Activated CD8-positive, alpha-beta T cell treated with anti-CD3 and anti-CD28 coated beads for 36 hours (primary cell): ENCODE measurements at regions not wholly inside any gene's neighbourhood (a gene's known extent, or its start where the extent isn't known, plus 50 kb on each side); places are given as distances from the start of the nearest gene placed in this dataset.

Source experiments
- ATAC-seq: fragments of 200-7000 bp; cut with Tn5 transposase; one replicate; pipeline ENCODE4 v1.10.0; 2021; ENCODE audit warnings: mild to moderate bottlenecking, moderate library complexity
- CTCF ChIA-PET: fragments of 350-600 bp; sonication (Branson Sonifier 250); formaldehyde crosslinking; loops from one replicate; lab custom pipeline; 2021; ENCODE audit warnings: antibody characterized with exemption; lab: Charles Lee
- POLR2A ChIA-PET: fragments of 350-600 bp; sonication (Branson Sonifier 250); formaldehyde crosslinking; loops from one replicate; lab custom pipeline; 2021; ENCODE audit warnings: antibody characterized with exemption; lab: Charles Lee
- DNase-seq: peaks from one replicate; pipeline ENCODE4 v3.0.0-alpha.2; 2020
- H3K27ac Mint-ChIP-seq: one replicate; pipeline ENCODE4 v1.8.0; 2021; ENCODE audit warnings: mild to moderate bottlenecking, mixed read lengths
- H3K27me3 Mint-ChIP-seq: one replicate; pipeline ENCODE4 v1.8.0; 2021; ENCODE audit warnings: mixed read lengths
- H3K36me3 Mint-ChIP-seq: one replicate; pipeline ENCODE4 v1.8.0; 2021; ENCODE audit warnings: low read depth, mixed read lengths
- H3K4me1 Mint-ChIP-seq: one replicate; pipeline ENCODE4 v1.8.0; 2021; ENCODE audit warnings: low read depth, mixed read lengths
- H3K4me3 Mint-ChIP-seq: one replicate; pipeline ENCODE4 v1.8.0; 2021; ENCODE audit warnings: mild to moderate bottlenecking, moderate library complexity, mixed read lengths
- H3K9me3 Mint-ChIP-seq: one replicate; pipeline ENCODE4 v1.8.0; 2021; ENCODE audit warnings: mixed read lengths
- CTCF ChIP-seq: fragments of 200-600 bp; IDR thresholded peaks from one replicate; pipeline ENCODE4 v1.8.0; 2022; ENCODE audit warnings: antibody characterized with exemption, mild to moderate bottlenecking
- intact Hi-C: fragments of 100-400 bp; cut with micrococcal nuclease; formaldehyde crosslinking; loops from one replicate; pipeline ENCODE4 v1.10.0; 2022

DNA sequence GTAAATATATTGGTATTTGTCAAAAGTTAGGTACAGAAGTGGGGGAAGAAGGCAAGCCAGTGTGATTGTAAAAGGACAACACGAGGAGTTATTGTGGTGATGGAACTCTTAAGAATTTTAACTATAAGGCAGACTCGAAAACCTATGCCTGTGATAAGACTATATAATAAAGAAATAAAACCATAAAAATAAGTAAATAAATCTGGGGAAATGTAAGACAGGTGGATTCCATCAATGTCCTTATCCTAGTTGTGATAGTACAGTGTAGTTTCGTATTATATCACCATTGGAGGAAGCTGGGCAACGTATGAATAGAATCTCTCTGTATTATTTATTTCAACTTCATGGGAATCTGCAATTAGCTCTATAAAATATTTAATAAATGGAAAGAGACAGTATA is 395.7 kb downstream of the CDC14C start:
- ChIA-PET CTCF (no interaction called here), POLR2A (no interaction called here)
- no peaks in the 10 kb centered on the region for H3K4me1 Mint-ChIP-seq
- intact Hi-C loops: no loop called here
- H3K27me3 Mint-ChIP-seq: no peaks in the 10 kb centered on the region
- H3K9me3 Mint-ChIP-seq: no peaks in the 10 kb centered on the region
- no peak overlapping the region for H3K27ac Mint-ChIP-seq
- H3K36me3 Mint-ChIP-seq: no peaks in the 10 kb centered on the region
- no peak for TF ChIP-seq CTCF
- H3K4me3 Mint-ChIP-seq: no peak overlapping the region
- DNase-seq (no peak), ATAC-seq (no peak)

DNA sequence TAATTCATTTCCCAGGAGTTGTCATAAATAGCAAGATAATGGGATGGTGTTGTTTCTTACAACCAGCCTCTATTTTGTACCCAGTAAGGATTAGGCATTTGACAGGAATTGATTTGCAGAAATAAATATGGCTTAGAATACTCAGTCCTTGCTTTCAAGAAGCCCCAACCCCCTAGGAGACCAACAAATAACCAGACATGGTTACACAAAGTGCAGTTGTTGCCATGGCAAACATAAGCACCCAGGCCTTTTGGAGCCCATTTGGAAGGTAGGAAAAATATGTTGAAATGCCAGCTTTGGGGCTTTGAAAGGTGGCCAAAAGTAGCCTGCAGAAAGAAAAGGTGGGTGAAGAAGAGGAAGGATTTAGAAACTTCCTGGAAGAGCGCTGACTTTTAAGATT is 397.5 kb downstream of the CDC14C start:
- Mint-ChIP-seq H3K27me3 (no peaks in the 10 kb centered on the region), H3K9me3 (no peaks in the 10 kb centered on the region), H3K36me3 (no peaks in the 10 kb centered on the region), H3K4me3 (no peak overlapping the region), H3K27ac (no peak overlapping the region), H3K4me1 (no peaks in the 10 kb centered on the region)
- no peak for TF ChIP-seq CTCF
- ChIA-PET POLR2A (no interaction called here), CTCF (no interaction called here)
- intact Hi-C loops: no loop called here
- no peak for ATAC-seq
- DNase-seq: no peak

DNA sequence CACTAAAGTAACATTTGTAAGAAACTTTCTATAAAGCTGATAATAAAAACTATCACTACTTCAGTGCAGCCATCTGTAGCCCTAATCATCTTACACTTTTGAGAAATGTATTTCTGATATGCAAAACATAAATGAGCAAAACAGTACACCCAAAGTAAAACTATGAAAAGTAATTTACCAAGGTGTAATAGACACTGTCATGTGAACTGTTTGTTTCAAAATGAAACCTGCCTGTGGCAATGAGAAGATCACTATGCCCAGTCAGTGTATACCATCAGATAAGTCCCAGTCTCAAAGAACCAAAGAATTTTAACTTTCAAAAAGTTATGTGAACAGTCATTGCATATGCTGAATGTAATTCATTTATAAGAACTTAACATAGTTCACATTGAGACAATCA is 398.1 kb downstream of the CDC14C start:
- POLR2A ChIA-PET: no interaction called here
- Mint-ChIP-seq H3K4me1 (no peaks in the 10 kb centered on the region), H3K4me3 (no peak overlapping the region), H3K36me3 (no peaks in the 10 kb centered on the region), H3K9me3 (no peaks in the 10 kb centered on the region), H3K27ac (no peak overlapping the region), H3K27me3 (no peaks in the 10 kb centered on the region)
- CTCF ChIA-PET: no interaction called here
- intact Hi-C loops: no loop called here
- ATAC-seq: no peak
- DNase-seq: no peak
- no peak for TF ChIP-seq CTCF

DNA sequence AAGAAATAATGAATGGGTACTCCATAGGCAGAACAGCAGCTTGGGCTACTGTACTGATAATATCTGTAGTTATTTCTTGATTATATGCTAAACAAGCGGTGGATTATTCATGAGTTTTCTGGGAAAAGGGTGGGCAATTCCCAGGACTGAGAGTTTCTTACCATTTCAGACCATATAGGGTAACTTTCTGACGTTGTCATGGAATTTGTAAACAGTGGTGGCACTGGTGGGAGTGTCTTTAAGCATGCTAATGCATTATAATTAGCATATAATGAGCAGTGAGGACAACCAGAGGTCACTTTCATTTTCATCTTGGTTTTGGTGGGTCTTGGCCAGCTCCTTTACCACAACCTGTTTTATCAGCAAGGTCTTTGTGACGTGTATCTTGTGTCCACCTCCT is 399.7 kb downstream of the CDC14C start:
- POLR2A ChIA-PET: no interaction called here
- ATAC-seq (no peak), DNase-seq (no peak)
- Mint-ChIP-seq H3K4me3 (no peak overlapping the region), H3K4me1 (no peaks in the 10 kb centered on the region), H3K27me3 (no peaks in the 10 kb centered on the region), H3K9me3 (peaks cover 2% of the 10 kb centered on the region), H3K27ac (no peak overlapping the region), H3K36me3 (no peaks in the 10 kb centered on the region)
- TF ChIP-seq CTCF: no peak
- CTCF ChIA-PET: interaction anchor here (1.8 kb wide), 1 partner anchor 28 kb away, joined by 5 read pairs; no protein-coding TSS in a partner anchor
- intact Hi-C loops: no loop called here

GRCh38 chr7:49324707-49325106 is 400.4 kb downstream of the CDC14C start:
- TF ChIP-seq CTCF: no peak
- Mint-ChIP-seq H3K27me3 (no peaks in the 10 kb centered on the region), H3K9me3 (peaks cover 2% of the 10 kb centered on the region), H3K4me3 (no peak overlapping the region), H3K36me3 (no peaks in the 10 kb centered on the region), H3K27ac (no peak overlapping the region), H3K4me1 (no peaks in the 10 kb centered on the region)
- intact Hi-C loops: no loop called here
- CTCF ChIA-PET: interaction anchor here (1.8 kb wide), 1 partner anchor 29 kb away, joined by 5 read pairs; no protein-coding TSS in a partner anchor
- POLR2A ChIA-PET: no interaction called here
- ATAC-seq (no peak), DNase-seq (no peak)
